Endothelial cell of umbilical vein (primary cell): ENCODE measurements at regions not wholly inside any gene's neighbourhood (a gene's known extent, or its start where the extent isn't known, plus 50 kb on each side); places are given as distances from the start of the nearest gene placed in this dataset.

Experiments used
- BruUV-seq: library from RNA; stranded (reverse); fragments of 400-500 nt; replicated peaks from 2 replicates; lab custom pipeline; 2021; lab: Mats Ljungman, UMichigan
- CTCF ChIA-PET: fragments of 300-600, 350-600 bp; sonication (Branson Sonifier 250); formaldehyde crosslinking; loops from one replicate; lab custom pipeline; 2021; ENCODE audit warnings: antibody characterized with exemption, inconsistent platforms; lab: Charles Lee
- POLR2A ChIA-PET: fragments of 300-600, 350-600 bp; sonication (Branson Sonifier 250); formaldehyde crosslinking; loops from one replicate; lab custom pipeline; 2021; ENCODE audit warnings: antibody characterized with exemption, inconsistent platforms; lab: Charles Lee
- DNase-seq: peaks from one replicate; pipeline ENCODE4 v3.0.0-alpha.2; 2011; ENCODE audit warnings: low read depth, low spot score
- FAIRE-seq: peaks from 2 replicates; lab custom pipeline; 2011; peaks lifted over from hg19 to GRCh38; lab: Jason Lieb, UNC
- H2AFZ ChIP-seq: 2 replicates; pipeline ENCODE4 v1.6.0; 2012; ENCODE audit warnings: low read depth, low read length, control low read depth, inconsistent platforms
- H3K27ac ChIP-seq: 2 replicates; pipeline ENCODE4 v1.5.1; 2011; ENCODE audit warnings: low read depth, mild to moderate bottlenecking, control low read depth, low read length, moderate library complexity; ENCODE audit not compliant: insufficient read depth
- H3K27me3 ChIP-seq, 2 experiments: 2 replicates each; pipeline versions ENCODE4 v1.6.0 to v1.6.1; 2011; ENCODE audit warnings: low read length in 2 of 2, mixed read lengths in 1 of 2; ENCODE audit not compliant: control insufficient read depth in 2 of 2, insufficient read depth in 2 of 2
- H3K36me3 ChIP-seq, 2 experiments: 2 replicates in 1 of 2; 3 replicates in 1 of 2; pipeline ENCODE4 v1.5.1; 2011; ENCODE audit warnings: low read length in 2 of 2, mild to moderate bottlenecking in 1 of 2, moderate library complexity in 1 of 2; ENCODE audit not compliant: control insufficient read depth in 2 of 2, insufficient read depth in 2 of 2; ENCODE audit errors: extremely low read depth in 1 of 2
- H3K4me1 ChIP-seq: 3 replicates; pipeline ENCODE4 v1.5.1; 2011; ENCODE audit warnings: mild to moderate bottlenecking, low read length; ENCODE audit not compliant: control insufficient read depth, insufficient read depth; ENCODE audit errors: extremely low read depth
- H3K4me2 ChIP-seq: 2 replicates; pipeline ENCODE4 v1.6.1; 2011; ENCODE audit warnings: low read length, control low read depth, mixed read lengths; ENCODE audit not compliant: insufficient read depth
- H3K4me3 ChIP-seq, 3 experiments: fragments of 200-600 bp in 1 of 3; sonication (generic), shearing (Covaris generic) in 1 of 3; replicated peaks in 1 of 3; 2 replicates each; pipeline ENCODE4 v1.5.1; 2011 to 2016; ENCODE audit warnings: control low read depth in 3 of 3, low read length in 3 of 3, mild to moderate bottlenecking in 2 of 3, inconsistent platforms in 1 of 3, low read depth in 1 of 3, moderate library complexity in 1 of 3; ENCODE audit not compliant: insufficient read depth in 1 of 3
- H3K79me2 ChIP-seq: 2 replicates; pipeline ENCODE4 v1.6.0; 2012; ENCODE audit warnings: low read length, inconsistent platforms; ENCODE audit not compliant: control insufficient read depth, insufficient read depth
- H3K9ac ChIP-seq: replicated peaks from 2 replicates; pipeline ENCODE3; 2011; ENCODE audit warnings: low read length, control low read depth; ENCODE audit not compliant: insufficient read depth; ENCODE audit errors: extremely low read depth
- H3K9me1 ChIP-seq: replicated peaks from 3 replicates; pipeline ENCODE4 v1.6.0; 2011; ENCODE audit warnings: mild to moderate bottlenecking, low read length; ENCODE audit not compliant: control insufficient read depth, insufficient read depth; ENCODE audit errors: extremely low read depth
- H3K9me3 ChIP-seq: replicated peaks from 2 replicates; pipeline ENCODE4 v1.5.1; 2012; ENCODE audit warnings: low read length, inconsistent platforms; ENCODE audit not compliant: control insufficient read depth, insufficient read depth
- H4K20me1 ChIP-seq: replicated peaks from 2 replicates; pipeline ENCODE3; 2011; ENCODE audit warnings: mild to moderate bottlenecking, low read length; ENCODE audit not compliant: control insufficient read depth, insufficient read depth; ENCODE audit errors: extremely low read depth
- CTCF ChIP-seq, 2 donors: IDR thresholded peaks; 1 replicate in 1 of 2; 2 replicates in 1 of 2; pipeline ENCODE4 v1.5.1; 2011; ENCODE audit warnings: low read length in 2 of 2, mild to moderate bottlenecking in 2 of 2, moderate library complexity in 2 of 2, control low read depth in 1 of 2, inconsistent platforms in 1 of 2, low read depth in 1 of 2; ENCODE audit not compliant: insufficient read depth in 1 of 2; ENCODE audit errors: extremely low read depth in 1 of 2
- EZH2 ChIP-seq: IDR thresholded peaks from 2 replicates; pipeline ENCODE4 v1.6.1; 2012; ENCODE audit warnings: borderline replicate concordance, low read depth, mild to moderate bottlenecking, moderate library complexity, low read length, inconsistent platforms; ENCODE audit not compliant: severe bottlenecking
- FOS ChIP-seq: IDR thresholded peaks from 2 replicates; pipeline ENCODE4 v1.6.1; 2011; ENCODE audit warnings: mild to moderate bottlenecking, low read length, moderate library complexity, borderline replicate concordance; ENCODE audit not compliant: insufficient read depth
- GATA2 ChIP-seq: IDR thresholded peaks from 2 replicates; pipeline ENCODE4 v1.7.0; 2011; ENCODE audit warnings: low read depth, mild to moderate bottlenecking, moderate library complexity, mixed read lengths, low read length; ENCODE audit not compliant: insufficient read length, insufficient read depth
- JUN ChIP-seq: IDR thresholded peaks from 2 replicates; pipeline ENCODE4 v1.6.1; 2011; ENCODE audit warnings: borderline replicate concordance, low read depth; ENCODE audit not compliant: insufficient read length, insufficient read depth
- MAX ChIP-seq: IDR thresholded peaks from 2 replicates; pipeline ENCODE4 v1.6.1; 2011; ENCODE audit not compliant: insufficient read depth, insufficient read length
- MYC ChIP-seq: IDR thresholded peaks from one replicate; pipeline ENCODE4 v1.6.1; 2011; ENCODE audit warnings: mild to moderate bottlenecking, low read depth, low read length
- POLR2A ChIP-seq: IDR thresholded peaks from 2 replicates; pipeline ENCODE4 v1.6.1; 2012; ENCODE audit warnings: low read depth, mild to moderate bottlenecking, control low read depth, low read length
- POLR2AphosphoS5 ChIP-seq: IDR thresholded peaks from 2 replicates; pipeline ENCODE4 v1.6.1; 2012; ENCODE audit warnings: low read depth, mild to moderate bottlenecking, control low read depth, low read length, moderate library complexity; ENCODE audit not compliant: insufficient read depth
- dilution Hi-C: fragments of 300-500 bp; cut with MboI; formaldehyde crosslinking; loops from one replicate; pipeline ENCODE4 v1.15.0; 2019; ENCODE audit warnings: low sequenced_read_pairs; ENCODE audit not compliant: extremely low pct_ligation_motif_present
- intact Hi-C: fragments of 100-400 bp; cut with micrococcal nuclease; formaldehyde crosslinking; loops from one replicate; pipeline ENCODE4 v1.10.0; 2022

GRCh38 chr17:69704935-69705334 lies 290.4 kb downstream of the MAP2K6 start:
- CTCF ChIA-PET: no interaction called here

More at GRCh38 chr17:69704935-69705334, 290.4 kb downstream of the MAP2K6 start:
- Histone ChIP-seq H3K4me2 (no peak overlapping the region), H3K9ac (no peak overlapping the region), H3K9me1 (no peaks in the 10 kb centered on the region), H3K27ac (no peak overlapping the region), H3K79me2 (no peaks in the 10 kb centered on the region), H3K36me3 (no peaks in the 10 kb centered on the region), H3K27me3 (no peaks in the 10 kb centered on the region), H3K4me3 (no peak overlapping the region), H3K4me1 (no peaks in the 10 kb centered on the region), H2AFZ (no peak overlapping the region), H3K9me3 (no peaks in the 10 kb centered on the region), H4K20me1 (no peaks in the 10 kb centered on the region)
- no TSS peak for BruUV-seq
- dilution Hi-C loops (no loop called here), intact Hi-C loops (no loop called here)
- DNase-seq (no peak), FAIRE-seq (no peak)
- no peak for TF ChIP-seq FOS
- TF ChIP-seq EZH2: no peak
- no peak for TF ChIP-seq JUN
- no peak for TF ChIP-seq MYC
- TF ChIP-seq GATA2: no peak
- TF ChIP-seq CTCF (IDR thresholded peaks at IDR 0.05; ENCODE audit: extremely low read depth in 1 of 2, insufficient read depth in 1 of 2, low read depth in 1 of 2, low read length in 2 of 2): no peak
- no peak for TF ChIP-seq POLR2AphosphoS5
- no peak for TF ChIP-seq POLR2A
- TF ChIP-seq MAX: no peak
- POLR2A ChIA-PET: no interaction called here
